ENCODE measurements at regions not wholly inside any gene's neighbourhood (a gene's known extent, or its start where the extent isn't known, plus 50 kb on each side); places are given as distances from the start of the nearest gene placed in this dataset.

GRCh38 chr10:108789336-108789735 lies 1134.0 kb downstream of the XPNPEP1 start:
- no peak for DNase-seq (ENCODE audit: low spot score)

DNA sequence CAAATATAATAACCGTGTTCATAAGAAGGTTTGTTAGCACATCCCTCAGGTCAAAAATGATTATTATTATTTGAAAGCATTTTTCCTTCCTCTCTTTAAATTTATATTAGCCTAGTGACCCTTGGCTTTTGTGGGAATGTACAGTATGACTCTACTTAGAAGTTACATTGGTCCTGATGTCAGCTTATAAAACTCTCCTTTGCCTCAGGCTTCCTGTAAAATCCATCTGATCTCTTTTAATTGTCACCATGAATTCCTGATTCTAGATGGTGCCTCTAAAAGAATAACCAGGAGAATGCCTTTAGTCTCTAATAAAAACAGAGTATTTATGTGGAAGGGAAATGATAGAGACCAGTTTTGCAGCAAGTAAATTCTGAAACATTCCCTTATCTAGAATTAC lies 1134.4 kb downstream of the XPNPEP1 start:
- no peak for DNase-seq (ENCODE audit: low spot score)

DNA sequence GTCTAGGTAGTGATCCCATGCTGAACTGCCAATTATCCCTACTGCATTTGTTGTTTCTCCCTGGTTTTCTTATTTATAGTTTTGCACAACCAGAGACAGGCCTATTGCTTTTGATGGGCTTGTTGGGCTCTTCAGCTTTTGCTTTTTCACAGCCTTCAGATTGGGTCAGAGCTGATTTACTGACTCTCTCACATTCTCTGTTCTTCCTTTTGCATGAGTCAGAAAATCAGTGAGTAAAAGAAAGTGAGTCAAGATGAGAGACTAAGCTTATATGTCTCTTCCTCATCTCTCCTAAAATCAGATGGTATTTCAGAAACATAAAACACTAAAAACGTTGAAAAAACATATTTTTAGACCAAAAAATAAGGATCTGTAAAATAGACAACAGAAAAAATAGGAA lies 1135.4 kb downstream of the XPNPEP1 start:
- no peak for DNase-seq (ENCODE audit: low spot score)

DNA sequence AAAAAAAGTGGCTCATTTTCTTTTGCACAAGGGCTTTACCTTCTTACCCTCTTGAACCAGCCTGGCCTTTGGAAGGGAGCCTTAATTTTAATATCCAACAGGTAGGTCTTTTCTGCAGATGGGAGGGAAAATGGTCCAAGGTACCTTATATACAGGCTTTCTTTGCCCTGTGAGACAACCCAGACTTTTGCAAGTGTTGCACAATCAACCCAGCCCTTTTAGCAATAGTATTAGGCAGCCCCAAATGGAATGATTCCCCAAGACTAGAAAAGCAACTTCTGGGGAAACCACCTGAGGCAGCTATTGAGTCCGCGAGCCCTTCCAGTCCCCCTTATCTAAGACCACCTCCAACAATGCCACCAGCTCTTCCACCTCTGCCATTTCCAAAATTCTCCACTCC lies 1138.3 kb downstream of the XPNPEP1 start:
- DNase-seq (ENCODE audit: low spot score) = no peak

DNA sequence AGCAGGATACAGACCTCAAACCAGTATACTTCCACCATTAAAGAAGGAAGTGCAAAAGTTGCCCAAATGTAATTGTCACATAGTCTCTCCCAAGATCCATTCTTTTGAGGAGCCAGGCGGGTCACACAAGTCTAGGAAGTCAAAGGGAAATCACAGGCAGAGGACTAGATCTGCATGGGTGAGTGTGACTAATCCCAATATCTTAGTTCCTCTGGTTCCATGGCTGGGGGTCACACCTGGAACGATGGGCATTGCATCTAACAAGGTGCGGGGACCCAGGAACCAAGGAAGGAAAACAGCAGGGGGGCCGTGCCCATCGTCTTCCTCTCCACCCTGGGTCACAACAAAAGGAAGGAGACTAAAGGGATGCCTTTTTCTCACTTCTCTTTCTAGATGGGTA lies 1138.8 kb downstream of the XPNPEP1 start:
- no peak for DNase-seq (ENCODE audit: low spot score)

GRCh38 chr10:108783897-108784296 lies 1139.4 kb downstream of the XPNPEP1 start:
- peak; percentile 27 for DNase-seq (ENCODE audit: low spot score)

GRCh38 chr10:108782411-108782810 lies 1140.9 kb downstream of the XPNPEP1 start:
- no peak for DNase-seq (ENCODE audit: low spot score)

DNA sequence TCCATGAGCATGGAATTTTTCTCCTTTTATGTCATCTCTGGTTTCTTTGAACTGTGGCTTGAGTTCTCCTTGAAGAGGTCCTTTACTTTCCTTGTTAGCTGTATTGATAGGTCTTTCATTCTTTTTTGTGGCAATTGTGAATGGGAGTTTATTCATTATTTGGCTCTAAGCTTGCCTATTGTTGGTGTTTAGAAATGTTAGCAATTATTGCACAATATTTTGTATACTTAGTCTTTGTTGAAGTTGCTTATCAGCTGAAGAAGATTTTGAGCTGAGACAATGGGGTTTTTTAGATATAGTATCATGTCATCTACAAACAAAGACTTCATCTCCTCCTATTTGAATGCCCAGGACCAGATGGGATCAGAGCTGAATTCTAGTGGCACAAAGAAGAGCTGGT lies 1143.8 kb downstream of the XPNPEP1 start:
- DNase-seq (ENCODE audit: low spot score) = no peak

- DNase-seq (ENCODE audit: low spot score) = no peak
Observed at GRCh38 chr10:108775911-108776475, 1147.3 kb downstream of the XPNPEP1 start.

- no peak for DNase-seq (ENCODE audit: low spot score)
Observed at GRCh38 chr10:108771106-108771505, 1152.2 kb downstream of the XPNPEP1 start.

- DNase-seq (ENCODE audit: low spot score) = no peak
Observed at GRCh38 chr10:108765794-108766193, 1157.5 kb downstream of the XPNPEP1 start.

DNA sequence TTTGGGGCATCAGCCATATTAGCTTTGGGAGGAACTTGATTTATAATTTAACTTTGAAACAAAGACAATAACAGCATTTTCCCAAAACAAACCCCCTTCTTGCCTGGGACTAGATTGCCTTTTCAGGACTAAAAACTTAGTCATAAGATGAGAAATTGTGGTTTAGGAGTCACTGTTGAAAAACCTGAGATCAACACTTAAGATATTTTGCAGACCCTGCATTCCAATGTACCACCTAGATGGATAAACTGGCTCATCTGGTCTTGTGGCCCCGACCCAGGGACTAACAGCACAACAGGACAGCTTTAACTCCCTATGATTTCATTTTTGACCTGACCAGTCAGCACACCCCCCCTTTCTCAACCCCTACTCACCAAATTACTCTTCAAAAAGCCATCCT lies 1165.4 kb downstream of the XPNPEP1 start:
- DNase-seq (ENCODE audit: low spot score) = no peak

DNA sequence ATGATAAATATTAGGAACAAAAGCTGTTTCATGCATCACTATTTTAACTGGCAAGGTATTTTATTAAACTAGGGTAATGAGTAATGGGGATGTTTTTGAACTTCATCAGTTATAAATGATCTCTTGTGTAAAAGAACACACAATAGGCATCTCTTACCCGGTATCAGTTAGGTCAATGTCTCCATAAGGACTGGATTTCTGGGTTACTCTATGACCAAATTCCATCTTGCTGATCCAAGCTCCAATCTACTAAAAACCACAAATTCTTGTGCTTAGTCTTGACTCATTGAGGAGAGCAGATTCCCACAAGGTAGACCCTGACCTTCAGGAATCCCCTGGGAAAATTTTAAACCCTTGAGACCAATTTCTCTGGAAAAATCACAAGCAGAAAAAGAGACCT lies 1167.7 kb downstream of the XPNPEP1 start:
- DNase-seq (ENCODE audit: low spot score) = no peak

DNA sequence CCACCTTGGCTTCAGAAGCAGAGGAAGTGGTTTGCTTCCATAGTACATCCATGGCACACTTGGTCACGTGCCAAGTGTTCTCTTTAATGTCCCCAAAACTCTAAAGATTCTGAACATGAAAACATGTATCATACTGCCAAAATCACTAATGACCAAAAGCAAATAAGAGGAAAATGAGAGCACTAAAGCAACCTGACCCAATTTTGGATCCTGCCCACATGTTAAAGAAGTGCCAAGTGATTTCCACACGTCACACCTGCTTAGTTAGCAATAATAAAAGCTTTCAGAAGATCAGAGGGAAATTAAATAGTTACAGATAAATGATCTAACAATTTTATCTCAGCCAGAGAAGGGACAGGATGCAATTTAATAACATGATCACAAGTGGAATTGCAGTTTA lies 1170.0 kb downstream of the XPNPEP1 start:
- DNase-seq (ENCODE audit: low spot score) = no peak

DNA sequence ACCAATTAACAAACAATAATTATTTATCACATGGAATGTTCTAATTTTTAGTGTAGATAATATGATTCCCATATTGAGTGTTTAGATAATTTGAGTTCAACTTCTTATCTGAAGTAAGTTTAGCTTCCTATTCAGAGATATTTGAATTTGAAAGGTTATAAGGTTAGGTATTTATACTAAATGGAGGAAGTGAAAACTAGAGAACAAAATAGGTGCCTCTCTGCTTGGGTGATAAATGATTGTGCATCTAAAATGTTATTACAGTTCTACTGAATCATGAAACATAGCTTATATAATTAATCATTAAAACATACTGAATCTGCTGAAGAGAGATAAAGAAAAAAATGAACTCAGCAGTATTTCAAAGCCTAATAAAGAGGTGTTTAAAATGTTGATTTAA lies 1174.3 kb downstream of the XPNPEP1 start:
- DNase-seq (ENCODE audit: low spot score) = no peak

DNA sequence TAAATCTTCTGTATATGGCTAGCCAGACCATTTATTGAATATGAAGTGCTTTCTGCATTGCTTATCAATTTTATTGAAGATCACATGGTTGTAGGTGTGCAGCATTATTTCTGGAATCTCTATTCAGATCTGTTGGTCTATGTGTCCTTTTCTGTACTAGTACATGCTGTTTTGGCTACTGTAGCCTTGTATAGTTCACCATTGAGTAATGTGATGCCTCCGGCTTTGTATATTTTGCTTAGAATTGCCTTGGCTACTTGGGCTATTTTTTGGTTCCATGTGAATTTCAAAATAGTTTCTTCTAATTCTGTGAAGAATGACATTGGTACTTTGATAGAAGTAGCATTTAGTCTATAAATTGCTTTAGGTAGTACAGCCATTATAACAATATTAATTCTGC lies 1187.2 kb downstream of the XPNPEP1 start:
- no peak for DNase-seq (ENCODE audit: low spot score)

DNA sequence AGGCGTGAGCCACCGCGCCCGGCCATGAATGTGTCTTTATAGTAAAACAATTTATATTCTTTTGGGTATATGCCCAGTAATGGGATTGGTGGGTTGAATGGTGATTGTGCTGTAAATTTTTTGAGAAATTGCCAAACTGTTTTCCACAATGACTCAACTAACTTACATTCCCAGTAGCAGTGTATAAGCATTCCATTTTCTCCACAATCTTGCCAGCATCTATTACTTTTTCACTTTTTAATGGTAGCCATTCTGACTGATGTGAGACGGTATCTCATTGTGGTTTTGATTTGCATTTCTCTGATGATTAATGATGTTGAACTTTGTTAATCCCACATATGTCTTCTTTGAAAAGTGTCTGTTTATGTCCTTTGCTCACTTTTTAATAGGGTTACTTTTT lies 1187.9 kb downstream of the XPNPEP1 start:
- DNase-seq (ENCODE audit: low spot score) = no peak

DNA sequence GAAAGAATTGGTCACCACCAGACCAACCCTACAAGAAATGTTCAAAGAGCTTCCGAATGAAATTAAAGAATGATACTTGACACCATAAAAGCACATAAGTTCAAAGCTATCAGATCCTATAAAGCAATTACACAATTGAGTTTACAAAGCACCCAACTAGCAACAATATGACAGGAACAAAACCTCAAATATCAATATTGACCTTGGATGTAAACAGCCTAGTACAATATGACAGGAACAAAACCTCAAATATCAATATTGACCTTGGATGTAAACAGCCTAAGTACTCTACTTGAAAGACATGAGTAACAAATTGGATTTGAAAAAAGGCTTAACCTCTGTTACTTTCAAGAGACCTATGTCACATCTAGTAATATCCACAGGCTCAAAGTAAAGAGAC lies 1201.4 kb downstream of the XPNPEP1 start:
- no peak for DNase-seq (ENCODE audit: low spot score)

GRCh38 chr10:108716352-108716751 lies 1207.0 kb downstream of the XPNPEP1 start:
- no peak for DNase-seq (ENCODE audit: low spot score)

GRCh38 chr10:108709927-108710722 lies 1213.2 kb downstream of the XPNPEP1 start:
- DNase-seq (ENCODE audit: low spot score) = no peak

DNA sequence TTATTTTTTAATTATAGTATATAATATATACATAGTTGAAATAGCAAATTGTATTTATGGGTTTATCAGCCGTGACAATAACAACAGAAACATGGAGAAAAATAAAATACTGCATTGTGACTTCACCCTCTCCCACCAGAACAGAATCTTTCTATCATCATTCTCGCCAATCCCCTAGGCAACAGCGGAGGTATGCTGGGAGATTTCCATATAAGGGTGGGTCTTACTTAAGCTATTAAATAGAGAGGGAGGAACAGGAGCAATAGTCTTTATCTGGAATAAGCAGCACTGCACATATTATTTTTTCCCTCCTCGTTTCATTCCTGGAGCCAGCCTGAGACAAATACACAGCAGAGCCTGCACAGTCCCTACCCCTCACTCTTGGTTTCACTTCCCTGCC lies 1214.9 kb downstream of the XPNPEP1 start:
- no peak for DNase-seq (ENCODE audit: low spot score)

DNA sequence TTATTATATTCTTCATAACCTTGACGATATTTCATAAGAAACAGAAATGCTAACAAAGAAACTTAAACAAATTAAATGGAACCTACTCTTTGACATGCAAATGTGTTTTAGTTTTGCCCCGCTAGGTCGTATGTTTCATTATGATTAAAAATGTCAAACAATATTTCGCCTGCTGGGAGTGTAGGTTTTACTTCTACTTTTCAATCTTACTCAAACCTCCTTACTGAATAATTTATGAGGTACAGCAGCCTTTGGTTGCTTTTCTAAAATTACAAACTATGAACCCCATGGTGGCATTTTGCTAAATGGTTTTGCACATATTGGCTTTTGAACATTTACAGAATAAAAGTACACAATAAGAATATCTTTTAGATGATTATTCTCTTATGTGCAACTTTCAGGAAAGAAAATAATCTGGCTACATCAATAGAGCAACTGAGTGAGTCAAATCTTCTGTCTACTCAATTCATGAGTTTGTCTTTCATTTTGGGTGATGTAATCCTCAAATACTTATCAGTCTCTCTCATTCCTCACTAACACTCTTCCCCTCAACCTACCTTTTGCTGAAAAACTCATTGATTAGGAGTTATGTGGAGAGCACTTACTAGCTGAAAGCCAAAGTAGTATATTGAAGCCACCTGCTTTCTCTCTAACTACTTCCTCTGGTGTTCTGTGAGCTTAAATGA lies 1226.4 kb downstream of the XPNPEP1 start:
- DNase-seq (ENCODE audit: low spot score) = no peak

GRCh38 chr10:108691126-108691525 lies 1232.2 kb downstream of the XPNPEP1 start:
- DNase-seq (ENCODE audit: low spot score) = no peak
